Stimulated activated CD4-positive, alpha-beta T cell treated with anti-CD3 and anti-CD28 coated beads, TNF-alpha, amount 100 ng/mL, for 48 hours (primary cell): ENCODE measurements at regions not wholly inside any gene's neighbourhood (a gene's known extent, or its start where the extent isn't known, plus 50 kb on each side); places are given as distances from the start of the nearest gene placed in this dataset.

Experiments
- DNase-seq, 3 donors: peaks; one replicate each; pipeline ENCODE4 v3.0.0-alpha.2; 2020; ENCODE audit warnings: low read depth in 3 of 3

GRCh38 chr13:42658019-42658418 lies 84.1 kb downstream of the TNFSF11 start:
- no peak for DNase-seq

GRCh38 chr13:42660333-42660965 lies 86.5 kb downstream of the TNFSF11 start:
- DNase-seq, result no peak

- no peak for DNase-seq
Observed at GRCh38 chr13:42667638-42668037, 93.7 kb downstream of the TNFSF11 start.

- DNase-seq, result no peak
Observed at GRCh38 chr13:42671502-42671901, 97.5 kb downstream of the TNFSF11 start.

- DNase-seq, result no peak
Observed at GRCh38 chr13:42673677-42674076, 99.7 kb downstream of the TNFSF11 start.

- DNase-seq, result no peak
Observed at GRCh38 chr13:42680748-42681147, 100.6 kb upstream of the FAM216B start.

- DNase-seq, result no peak
Observed at GRCh38 chr13:42681326-42682100, 99.9 kb upstream of the FAM216B start.

- no peak for DNase-seq
Observed at GRCh38 chr13:42684226-42684625, 97.2 kb upstream of the FAM216B start.

GRCh38 chr13:42685751-42686150 lies 95.6 kb upstream of the FAM216B start:
- no peak for DNase-seq

GRCh38 chr13:42686165-42686564 lies 95.2 kb upstream of the FAM216B start:
- no peak for DNase-seq

- DNase-seq, result no peak
Observed at GRCh38 chr13:42688821-42689220, 92.6 kb upstream of the FAM216B start.

- no peak for DNase-seq
Observed at GRCh38 chr13:42696191-42696590, 85.2 kb upstream of the FAM216B start.

- DNase-seq, result no peak
Observed at GRCh38 chr13:42699912-42700311, 81.5 kb upstream of the FAM216B start.

GRCh38 chr13:42702716-42703115 lies 78.7 kb upstream of the FAM216B start:
- no peak for DNase-seq

- no peak for DNase-seq
Observed at GRCh38 chr13:42703740-42704139, 77.6 kb upstream of the FAM216B start.

- no peak for DNase-seq
Observed at GRCh38 chr13:42706286-42706685, 75.1 kb upstream of the FAM216B start.

- no peak for DNase-seq
Observed at GRCh38 chr13:42707048-42707447, 74.3 kb upstream of the FAM216B start.

GRCh38 chr13:42707586-42707985 lies 73.8 kb upstream of the FAM216B start:
- no peak for DNase-seq

- no peak for DNase-seq
Observed at GRCh38 chr13:42708391-42708790, 73.0 kb upstream of the FAM216B start.

- no peak for DNase-seq
Observed at GRCh38 chr13:42709276-42709675, 72.1 kb upstream of the FAM216B start.

- no peak for DNase-seq
Observed at GRCh38 chr13:42715909-42716308, 65.5 kb upstream of the FAM216B start.

- no peak for DNase-seq
Observed at GRCh38 chr13:42717176-42717575, 64.2 kb upstream of the FAM216B start.

GRCh38 chr13:42720113-42720857 lies 61.1 kb upstream of the FAM216B start:
- peak in 1 of 3 donors; percentile 7 for DNase-seq
